Astrocyte of the cerebellum (primary cell): ENCODE measurements at regions not wholly inside any gene's neighbourhood (a gene's known extent, or its start where the extent isn't known, plus 50 kb on each side); places are given as distances from the start of the nearest gene placed in this dataset.

Experiments
- DNase-seq: peaks from one replicate; pipeline ENCODE4 v3.0.0-alpha.2; 2011; ENCODE audit warnings: low read depth
- H3K4me3 ChIP-seq: 2 replicates; pipeline ENCODE4 v1.5.1; 2011; ENCODE audit warnings: mild to moderate bottlenecking, low read depth, low read length, moderate library complexity
- in situ Hi-C: cut with HindIII; loops from 2 replicates; pipeline ENCODE4 v1.10.0; 2017; ENCODE audit warnings: low sequenced_read_pairs
- TF ChIP-seq, protein P1 (sequence below): IDR thresholded peaks from 2 replicates; pipeline ENCODE4 v1.5.1; 2012; ENCODE audit warnings: low read length, low read depth, moderate library complexity, mild to moderate bottlenecking; ENCODE audit errors: missing control alignments

DNA sequence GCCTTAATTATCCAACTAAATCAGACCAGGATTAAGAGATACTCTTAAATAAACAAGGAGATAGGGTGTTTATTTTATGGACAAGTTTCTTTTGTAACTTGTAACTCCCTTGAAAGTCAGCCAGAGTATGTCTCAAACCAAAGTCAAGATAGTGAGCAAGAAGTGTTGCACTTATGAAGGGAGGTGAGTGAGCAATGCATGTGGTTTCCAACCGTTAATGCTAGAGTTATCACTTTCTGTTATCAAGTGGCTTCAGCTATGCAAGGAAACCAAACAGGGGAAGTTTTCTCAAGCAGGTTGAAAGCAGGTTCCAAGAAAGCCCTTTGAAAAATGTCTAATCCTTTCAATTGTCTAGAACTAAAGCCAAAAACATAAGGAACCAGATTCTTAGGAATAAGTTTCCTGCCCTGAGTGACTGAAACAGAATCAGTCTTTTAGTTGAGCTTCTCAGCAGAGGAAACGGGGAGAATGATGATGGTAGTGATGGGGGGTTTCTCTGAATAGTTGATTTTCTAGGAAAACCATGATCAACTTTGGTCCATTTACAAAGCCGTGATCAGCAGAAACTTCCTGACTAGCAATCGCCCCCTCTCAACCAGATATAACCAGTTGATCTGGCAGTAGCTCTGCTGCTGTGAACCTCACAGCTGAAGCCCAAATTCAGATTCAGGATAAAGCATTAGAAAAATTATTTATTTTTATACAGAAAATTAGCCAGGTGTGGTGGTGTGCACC is 128.4 kb downstream of the DAD1 start:
- in situ Hi-C loops = no loop called here
- DNase-seq = no peak
- TF ChIP-seq, protein P1, sequence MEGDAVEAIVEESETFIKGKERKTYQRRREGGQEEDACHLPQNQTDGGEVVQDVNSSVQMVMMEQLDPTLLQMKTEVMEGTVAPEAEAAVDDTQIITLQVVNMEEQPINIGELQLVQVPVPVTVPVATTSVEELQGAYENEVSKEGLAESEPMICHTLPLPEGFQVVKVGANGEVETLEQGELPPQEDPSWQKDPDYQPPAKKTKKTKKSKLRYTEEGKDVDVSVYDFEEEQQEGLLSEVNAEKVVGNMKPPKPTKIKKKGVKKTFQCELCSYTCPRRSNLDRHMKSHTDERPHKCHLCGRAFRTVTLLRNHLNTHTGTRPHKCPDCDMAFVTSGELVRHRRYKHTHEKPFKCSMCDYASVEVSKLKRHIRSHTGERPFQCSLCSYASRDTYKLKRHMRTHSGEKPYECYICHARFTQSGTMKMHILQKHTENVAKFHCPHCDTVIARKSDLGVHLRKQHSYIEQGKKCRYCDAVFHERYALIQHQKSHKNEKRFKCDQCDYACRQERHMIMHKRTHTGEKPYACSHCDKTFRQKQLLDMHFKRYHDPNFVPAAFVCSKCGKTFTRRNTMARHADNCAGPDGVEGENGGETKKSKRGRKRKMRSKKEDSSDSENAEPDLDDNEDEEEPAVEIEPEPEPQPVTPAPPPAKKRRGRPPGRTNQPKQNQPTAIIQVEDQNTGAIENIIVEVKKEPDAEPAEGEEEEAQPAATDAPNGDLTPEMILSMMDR = no peak

GRCh38 chr14:22458737-22459136 is 130.3 kb downstream of the DAD1 start:
- H3K4me3 ChIP-seq = no peak overlapping the region
- in situ Hi-C loops = no loop called here
- DNase-seq = no peak
- TF ChIP-seq, protein P1 = no peak

More for the DNA sequence above, 128.4 kb downstream of the DAD1 start:
- no peak overlapping the region for H3K4me3 ChIP-seq

DNA sequence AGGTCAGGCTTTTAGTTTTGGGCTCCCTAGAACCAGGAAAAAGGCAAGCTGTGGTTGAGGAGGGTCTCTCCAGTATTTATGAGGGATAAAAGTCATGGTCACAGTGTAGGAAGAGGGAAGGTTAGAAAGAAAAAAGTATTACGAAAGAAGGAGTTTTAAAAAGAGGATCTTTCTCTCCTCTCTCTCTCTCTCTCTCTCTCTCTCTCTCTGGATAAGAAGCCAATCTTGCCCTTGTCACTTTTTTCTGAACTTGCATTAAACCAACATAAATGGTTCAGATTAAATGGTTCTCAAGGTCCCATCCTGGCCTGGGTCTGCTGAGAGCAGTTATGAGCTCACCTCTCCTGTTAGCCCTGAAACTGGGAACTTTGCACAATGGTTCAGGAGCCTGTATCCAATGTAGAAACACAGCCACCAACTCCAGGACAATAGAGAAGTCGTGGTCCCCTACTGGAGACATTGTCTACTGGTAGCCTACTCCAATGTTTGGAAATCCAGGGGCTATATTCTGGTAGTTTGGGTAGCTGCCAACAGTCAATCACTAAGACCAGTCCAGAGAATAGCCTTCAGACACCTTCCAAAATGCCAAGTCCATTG is 131.9 kb downstream of the DAD1 start:
- TF ChIP-seq, protein P1 = no peak
- in situ Hi-C loops = no loop called here
- no peak for DNase-seq
- no peak overlapping the region for H3K4me3 ChIP-seq

GRCh38 chr14:22456421-22456820 is 132.6 kb downstream of the DAD1 start:
- TF ChIP-seq, protein P1 = no peak
- no peak overlapping the region for H3K4me3 ChIP-seq
- in situ Hi-C loops = no loop called here
- DNase-seq = no peak

DNA sequence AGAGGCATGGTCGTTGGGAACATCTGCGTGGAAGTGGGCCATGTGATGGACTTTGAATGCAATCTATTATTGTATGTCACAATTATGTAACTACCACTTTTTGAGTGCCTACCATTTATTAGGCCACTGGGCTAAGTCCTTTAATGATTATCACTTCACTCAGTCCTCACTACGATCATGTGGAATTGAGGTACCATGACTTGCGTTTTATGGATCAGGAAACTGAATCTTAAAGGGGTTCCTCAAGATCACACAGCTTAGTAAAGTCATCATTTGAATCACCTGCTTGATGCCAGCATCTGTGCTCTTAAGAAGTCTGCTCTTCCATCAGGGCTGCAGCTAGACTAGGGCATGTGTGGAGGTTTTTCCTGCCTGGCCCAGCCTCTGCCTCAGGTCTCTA is 136.7 kb downstream of the DAD1 start:
- no peak for DNase-seq
- H3K4me3 ChIP-seq = no peak overlapping the region
- in situ Hi-C loops = no loop called here
- TF ChIP-seq, protein P1 = no peak

GRCh38 chr14:22450266-22450665 is 138.8 kb downstream of the DAD1 start:
- H3K4me3 ChIP-seq = no peak overlapping the region
- in situ Hi-C loops = no loop called here
- TF ChIP-seq, protein P1 = no peak
- DNase-seq = no peak
